ENCODE measurements at regions not wholly inside any gene's neighbourhood (a gene's known extent, or its start where the extent isn't known, plus 50 kb on each side); places are given as distances from the start of the nearest gene placed in this dataset.

GRCh38 chr15:97237160-97237559 is 723.3 kb upstream of the ARRDC4 start:
- Histone ChIP-seq H3K27ac (ENCODE audit: low read length) (no peak overlapping the region), H3K9me3 (ENCODE audit: control insufficient read depth in 1 of 2, low read length in 2 of 2) (no peaks in the 10 kb centered on the region), H3K4me3 (ENCODE audit: low read depth in 1 of 2, low read length in 2 of 2) (no peak overlapping the region), H3K36me3 (ENCODE audit: control insufficient read depth in 1 of 2, insufficient read depth in 2 of 2, low read length in 2 of 2) (no peaks in the 10 kb centered on the region), H3K4me1 (ENCODE audit: control insufficient read depth in 1 of 2, insufficient read depth in 2 of 2, low read length in 2 of 2) (no peaks in the 10 kb centered on the region), H3K27me3 (ENCODE audit: low read depth, low read length) (no peaks in the 10 kb centered on the region)

GRCh38 chr15:97248376-97248775 is 712.1 kb upstream of the ARRDC4 start:
- Histone ChIP-seq H3K36me3 (ENCODE audit: control insufficient read depth in 1 of 2, insufficient read depth in 2 of 2, low read length in 2 of 2) (no peaks in the 10 kb centered on the region), H3K27ac (ENCODE audit: low read length) (no peak overlapping the region)

GRCh38 chr15:97259943-97260342 is 700.6 kb upstream of the ARRDC4 start:
- Histone ChIP-seq H3K9me3 (ENCODE audit: control insufficient read depth in 1 of 2, low read length in 2 of 2) (no peaks in the 10 kb centered on the region), H3K4me1 (ENCODE audit: control insufficient read depth in 1 of 2, insufficient read depth in 2 of 2, low read length in 2 of 2) (no peaks in the 10 kb centered on the region), H3K4me3 (ENCODE audit: low read depth in 1 of 2, low read length in 2 of 2) (no peak overlapping the region), H3K27ac (ENCODE audit: low read length) (no peak overlapping the region), H3K36me3 (ENCODE audit: control insufficient read depth in 1 of 2, insufficient read depth in 2 of 2, low read length in 2 of 2) (no peaks in the 10 kb centered on the region), H3K27me3 (ENCODE audit: low read depth, low read length) (no peaks in the 10 kb centered on the region)

More at GRCh38 chr15:97248376-97248775, 712.1 kb upstream of the ARRDC4 start:
- H3K27me3 ChIP-seq (ENCODE audit: low read depth, low read length) = no peaks in the 10 kb centered on the region
- no peaks in the 10 kb centered on the region for H3K9me3 ChIP-seq (ENCODE audit: control insufficient read depth in 1 of 2, low read length in 2 of 2)
- no peaks in the 10 kb centered on the region for H3K4me1 ChIP-seq (ENCODE audit: control insufficient read depth in 1 of 2, insufficient read depth in 2 of 2, low read length in 2 of 2)
- no peak overlapping the region for H3K4me3 ChIP-seq (ENCODE audit: low read depth in 1 of 2, low read length in 2 of 2)

GRCh38 chr15:97301166-97301565 is 659.3 kb upstream of the ARRDC4 start:
- H3K27ac ChIP-seq (ENCODE audit: low read length) = no peak overlapping the region
- H3K27me3 ChIP-seq (ENCODE audit: low read depth, low read length) = no peaks in the 10 kb centered on the region
- peaks cover 0 to 6% of the 10 kb centered on the region in 2 donors for H3K9me3 ChIP-seq (ENCODE audit: control insufficient read depth in 1 of 2, low read length in 2 of 2)
- no peak overlapping the region for H3K4me3 ChIP-seq (ENCODE audit: low read depth in 1 of 2, low read length in 2 of 2)
- H3K36me3 ChIP-seq (ENCODE audit: control insufficient read depth in 1 of 2, insufficient read depth in 2 of 2, low read length in 2 of 2) = no peaks in the 10 kb centered on the region
- H3K4me1 ChIP-seq (ENCODE audit: control insufficient read depth in 1 of 2, insufficient read depth in 2 of 2, low read length in 2 of 2) = no peaks in the 10 kb centered on the region

- no peak overlapping the region for H3K4me3 ChIP-seq (ENCODE audit: low read depth in 1 of 2, low read length in 2 of 2)
- no peaks in the 10 kb centered on the region for H3K36me3 ChIP-seq (ENCODE audit: control insufficient read depth in 1 of 2, insufficient read depth in 2 of 2, low read length in 2 of 2)
These were observed 644.1 kb upstream of the ARRDC4 start for GRCh38 chr15:97316362-97316761.

GRCh38 chr15:97317163-97317562 is 643.3 kb upstream of the ARRDC4 start:
- Histone ChIP-seq H3K4me3 (ENCODE audit: low read depth in 1 of 2, low read length in 2 of 2) (no peak overlapping the region), H3K9me3 (ENCODE audit: control insufficient read depth in 1 of 2, low read length in 2 of 2) (no peaks in the 10 kb centered on the region), H3K4me1 (ENCODE audit: control insufficient read depth in 1 of 2, insufficient read depth in 2 of 2, low read length in 2 of 2) (no peaks in the 10 kb centered on the region), H3K27me3 (ENCODE audit: low read depth, low read length) (no peaks in the 10 kb centered on the region), H3K36me3 (ENCODE audit: control insufficient read depth in 1 of 2, insufficient read depth in 2 of 2, low read length in 2 of 2) (no peaks in the 10 kb centered on the region), H3K27ac (ENCODE audit: low read length) (no peak overlapping the region)

More at GRCh38 chr15:97316362-97316761, 644.1 kb upstream of the ARRDC4 start:
- Histone ChIP-seq H3K4me1 (ENCODE audit: control insufficient read depth in 1 of 2, insufficient read depth in 2 of 2, low read length in 2 of 2) (no peaks in the 10 kb centered on the region), H3K9me3 (ENCODE audit: control insufficient read depth in 1 of 2, low read length in 2 of 2) (no peaks in the 10 kb centered on the region), H3K27me3 (ENCODE audit: low read depth, low read length) (no peaks in the 10 kb centered on the region), H3K27ac (ENCODE audit: low read length) (no peak overlapping the region)

- no peaks in the 10 kb centered on the region for H3K9me3 ChIP-seq (ENCODE audit: control insufficient read depth in 1 of 2, low read length in 2 of 2)
- no peak overlapping the region for H3K27ac ChIP-seq (ENCODE audit: low read length)
These were observed 641.2 kb upstream of the ARRDC4 start for GRCh38 chr15:97319291-97319690.

GRCh38 chr15:97346221-97346620 is 614.3 kb upstream of the ARRDC4 start:
- Histone ChIP-seq H3K9me3 (ENCODE audit: control insufficient read depth in 1 of 2, low read length in 2 of 2) (peaks cover 0 to 2% of the 10 kb centered on the region in 2 donors), H3K4me3 (ENCODE audit: low read depth in 1 of 2, low read length in 2 of 2) (no peak overlapping the region), H3K27me3 (ENCODE audit: low read depth, low read length) (no peaks in the 10 kb centered on the region), H3K27ac (ENCODE audit: low read length) (no peak overlapping the region), H3K36me3 (ENCODE audit: control insufficient read depth in 1 of 2, insufficient read depth in 2 of 2, low read length in 2 of 2) (no peaks in the 10 kb centered on the region), H3K4me1 (ENCODE audit: control insufficient read depth in 1 of 2, insufficient read depth in 2 of 2, low read length in 2 of 2) (no peaks in the 10 kb centered on the region)

More at GRCh38 chr15:97319291-97319690, 641.2 kb upstream of the ARRDC4 start:
- Histone ChIP-seq H3K27me3 (ENCODE audit: low read depth, low read length) (no peaks in the 10 kb centered on the region), H3K4me1 (ENCODE audit: control insufficient read depth in 1 of 2, insufficient read depth in 2 of 2, low read length in 2 of 2) (no peaks in the 10 kb centered on the region), H3K4me3 (ENCODE audit: low read depth in 1 of 2, low read length in 2 of 2) (no peak overlapping the region), H3K36me3 (ENCODE audit: control insufficient read depth in 1 of 2, insufficient read depth in 2 of 2, low read length in 2 of 2) (no peaks in the 10 kb centered on the region)

- no peak overlapping the region for H3K4me3 ChIP-seq (ENCODE audit: low read depth in 1 of 2, low read length in 2 of 2)
- no peaks in the 10 kb centered on the region for H3K36me3 ChIP-seq (ENCODE audit: control insufficient read depth in 1 of 2, insufficient read depth in 2 of 2, low read length in 2 of 2)
- no peak overlapping the region for H3K27ac ChIP-seq (ENCODE audit: low read length)
- H3K9me3 ChIP-seq (ENCODE audit: control insufficient read depth in 1 of 2, low read length in 2 of 2) = no peaks in the 10 kb centered on the region
- no peaks in the 10 kb centered on the region for H3K4me1 ChIP-seq (ENCODE audit: control insufficient read depth in 1 of 2, insufficient read depth in 2 of 2, low read length in 2 of 2)
- H3K27me3 ChIP-seq (ENCODE audit: low read depth, low read length) = no peaks in the 10 kb centered on the region
These were observed 609.7 kb upstream of the ARRDC4 start for GRCh38 chr15:97350813-97351212.

- no peaks in the 10 kb centered on the region for H3K27me3 ChIP-seq (ENCODE audit: low read depth, low read length)
- H3K27ac ChIP-seq (ENCODE audit: low read length) = no peak overlapping the region
- H3K36me3 ChIP-seq (ENCODE audit: control insufficient read depth in 1 of 2, insufficient read depth in 2 of 2, low read length in 2 of 2) = no peaks in the 10 kb centered on the region
- H3K4me3 ChIP-seq (ENCODE audit: low read depth in 1 of 2, low read length in 2 of 2) = no peak overlapping the region
- no peaks in the 10 kb centered on the region for H3K9me3 ChIP-seq (ENCODE audit: control insufficient read depth in 1 of 2, low read length in 2 of 2)
- H3K4me1 ChIP-seq (ENCODE audit: control insufficient read depth in 1 of 2, insufficient read depth in 2 of 2, low read length in 2 of 2) = no peaks in the 10 kb centered on the region
These were observed 577.0 kb upstream of the ARRDC4 start for GRCh38 chr15:97383516-97383915.

- no peaks in the 10 kb centered on the region for H3K27me3 ChIP-seq (ENCODE audit: low read depth, low read length)
- no peaks in the 10 kb centered on the region for H3K4me1 ChIP-seq (ENCODE audit: control insufficient read depth in 1 of 2, insufficient read depth in 2 of 2, low read length in 2 of 2)
- no peak overlapping the region for H3K27ac ChIP-seq (ENCODE audit: low read length)
- no peaks in the 10 kb centered on the region for H3K36me3 ChIP-seq (ENCODE audit: control insufficient read depth in 1 of 2, insufficient read depth in 2 of 2, low read length in 2 of 2)
- no peaks in the 10 kb centered on the region for H3K9me3 ChIP-seq (ENCODE audit: control insufficient read depth in 1 of 2, low read length in 2 of 2)
- H3K4me3 ChIP-seq (ENCODE audit: low read depth in 1 of 2, low read length in 2 of 2) = no peak overlapping the region
These were observed 573.6 kb upstream of the ARRDC4 start for GRCh38 chr15:97386940-97387339.

GRCh38 chr15:97401195-97401594 is 559.3 kb upstream of the ARRDC4 start:
- no peaks in the 10 kb centered on the region for H3K27me3 ChIP-seq (ENCODE audit: low read depth, low read length)
- no peaks in the 10 kb centered on the region for H3K4me1 ChIP-seq (ENCODE audit: control insufficient read depth in 1 of 2, insufficient read depth in 2 of 2, low read length in 2 of 2)
- H3K4me3 ChIP-seq (ENCODE audit: low read depth in 1 of 2, low read length in 2 of 2) = no peak overlapping the region
- H3K27ac ChIP-seq (ENCODE audit: low read length) = no peak overlapping the region
- no peaks in the 10 kb centered on the region for H3K36me3 ChIP-seq (ENCODE audit: control insufficient read depth in 1 of 2, insufficient read depth in 2 of 2, low read length in 2 of 2)
- no peaks in the 10 kb centered on the region for H3K9me3 ChIP-seq (ENCODE audit: control insufficient read depth in 1 of 2, low read length in 2 of 2)
